Fibroblast of villous mesenchyme (primary cell): ENCODE measurements at regions not wholly inside any gene's neighbourhood (a gene's known extent, or its start where the extent isn't known, plus 50 kb on each side); places are given as distances from the start of the nearest gene placed in this dataset.

Source experiments
- DNase-seq: peaks from one replicate; pipeline ENCODE4 v3.0.0-alpha.2; 2010; ENCODE audit warnings: low read depth
- H3K4me3 ChIP-seq: 2 replicates; pipeline ENCODE4 v1.5.1; 2011; ENCODE audit warnings: low read depth, mild to moderate bottlenecking, low read length
- TF ChIP-seq, protein P1 (sequence below): IDR thresholded peaks from 2 replicates; pipeline ENCODE4 v1.5.1; 2012; ENCODE audit warnings: low read depth, mild to moderate bottlenecking, low read length; ENCODE audit not compliant: insufficient read depth

DNA sequence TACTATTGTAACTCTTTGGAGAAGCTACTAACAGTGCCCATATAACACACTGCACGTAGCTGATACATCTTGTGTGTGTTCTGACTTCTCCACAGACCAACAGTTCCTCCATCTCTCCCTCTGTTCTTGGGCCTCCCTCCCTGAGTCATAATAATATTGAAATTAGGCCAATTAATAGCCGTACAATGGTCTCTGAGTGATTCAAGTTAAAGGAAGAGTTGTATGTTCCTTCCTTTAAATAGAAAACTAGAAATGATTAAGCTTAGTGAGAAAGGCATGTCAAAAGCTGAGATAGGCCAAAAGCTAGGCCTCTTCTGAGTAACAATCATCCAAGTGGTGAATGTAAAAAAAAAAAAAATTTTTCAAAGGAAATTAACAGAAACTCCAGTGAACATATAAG, 828.4 kb upstream of the CHAC2 start:
- TF ChIP-seq, protein P1, sequence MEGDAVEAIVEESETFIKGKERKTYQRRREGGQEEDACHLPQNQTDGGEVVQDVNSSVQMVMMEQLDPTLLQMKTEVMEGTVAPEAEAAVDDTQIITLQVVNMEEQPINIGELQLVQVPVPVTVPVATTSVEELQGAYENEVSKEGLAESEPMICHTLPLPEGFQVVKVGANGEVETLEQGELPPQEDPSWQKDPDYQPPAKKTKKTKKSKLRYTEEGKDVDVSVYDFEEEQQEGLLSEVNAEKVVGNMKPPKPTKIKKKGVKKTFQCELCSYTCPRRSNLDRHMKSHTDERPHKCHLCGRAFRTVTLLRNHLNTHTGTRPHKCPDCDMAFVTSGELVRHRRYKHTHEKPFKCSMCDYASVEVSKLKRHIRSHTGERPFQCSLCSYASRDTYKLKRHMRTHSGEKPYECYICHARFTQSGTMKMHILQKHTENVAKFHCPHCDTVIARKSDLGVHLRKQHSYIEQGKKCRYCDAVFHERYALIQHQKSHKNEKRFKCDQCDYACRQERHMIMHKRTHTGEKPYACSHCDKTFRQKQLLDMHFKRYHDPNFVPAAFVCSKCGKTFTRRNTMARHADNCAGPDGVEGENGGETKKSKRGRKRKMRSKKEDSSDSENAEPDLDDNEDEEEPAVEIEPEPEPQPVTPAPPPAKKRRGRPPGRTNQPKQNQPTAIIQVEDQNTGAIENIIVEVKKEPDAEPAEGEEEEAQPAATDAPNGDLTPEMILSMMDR: no peak
- DNase-seq: no peak
- H3K4me3 ChIP-seq: no peak overlapping the region

DNA sequence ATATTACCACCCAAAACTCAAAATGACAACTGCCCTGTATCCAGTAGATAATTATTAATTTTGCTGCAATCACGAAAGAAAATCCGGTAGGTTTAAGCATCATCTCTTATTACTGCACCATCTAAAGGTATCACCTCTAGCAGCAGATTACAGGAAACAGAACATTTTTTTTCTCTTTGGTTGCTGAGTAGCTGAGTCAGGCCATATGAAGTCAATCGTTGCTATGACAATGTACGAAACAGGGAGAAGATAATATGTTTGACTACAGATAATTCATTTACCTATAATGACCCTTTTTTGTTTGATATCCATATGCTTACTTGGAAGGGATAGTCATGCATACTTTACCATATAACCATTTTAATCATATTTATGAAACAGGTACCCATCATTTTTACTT, 831.6 kb upstream of the CHAC2 start:
- DNase-seq: no peak
- no peak overlapping the region for H3K4me3 ChIP-seq
- TF ChIP-seq, protein P1: no peak

DNA sequence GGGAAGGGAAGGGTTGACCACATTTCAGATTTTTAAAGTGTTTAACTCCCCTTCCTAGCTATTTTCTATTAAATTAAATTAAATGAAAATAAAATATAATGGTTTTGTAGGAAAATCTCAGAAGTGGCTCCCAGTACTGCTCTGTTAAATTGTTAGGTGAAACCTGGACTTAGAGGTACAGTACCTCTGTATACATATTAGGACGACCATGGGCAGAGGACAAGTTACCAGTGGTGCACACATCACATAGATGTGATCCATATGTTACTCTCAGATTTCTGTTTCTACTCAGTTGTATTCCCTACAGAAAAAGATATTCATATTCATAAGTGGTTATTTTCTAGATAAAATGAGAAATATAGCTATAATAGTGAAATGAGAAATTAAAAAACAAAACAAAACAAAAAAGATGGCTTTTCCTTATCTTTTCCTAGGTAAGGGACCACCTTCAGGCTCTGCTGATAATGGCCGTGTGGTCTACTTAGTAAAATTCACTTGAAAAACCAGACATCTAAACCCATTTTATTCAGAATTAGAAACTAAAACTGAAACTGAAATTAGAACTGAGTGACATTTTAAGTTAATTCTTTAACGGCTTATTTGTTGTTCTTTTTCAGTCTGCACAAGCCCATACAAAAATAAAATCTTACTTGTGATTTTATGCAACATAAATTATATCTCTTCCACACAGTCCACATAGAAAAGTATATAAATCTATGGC, 832.5 kb upstream of the CHAC2 start:
- DNase-seq: no peak

DNA sequence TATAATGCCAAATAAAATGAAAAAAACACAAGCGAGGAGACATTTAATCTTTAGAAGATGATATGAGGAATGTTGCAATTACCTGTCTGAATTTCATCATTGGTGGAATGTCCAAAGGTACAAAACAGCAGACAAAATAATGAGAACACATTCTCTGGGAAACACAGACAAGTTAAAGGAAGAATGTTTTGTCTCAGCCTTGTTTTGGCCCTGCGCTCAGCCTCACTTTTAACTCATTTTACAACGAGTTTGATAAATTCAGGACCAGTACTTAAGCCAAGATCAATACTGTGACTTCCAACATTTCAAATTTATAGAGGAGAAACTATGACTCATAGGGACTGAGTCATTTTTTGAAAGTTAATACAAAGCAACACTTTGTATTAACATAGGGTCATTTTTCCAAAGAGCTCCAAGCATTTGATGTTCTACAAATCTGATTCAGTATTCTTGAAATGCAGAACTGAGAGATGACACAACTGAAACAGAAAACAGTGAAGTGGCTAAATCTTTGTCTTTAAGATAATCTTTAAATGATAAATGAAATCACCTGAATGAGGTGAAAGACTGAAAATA, 833.2 kb upstream of the CHAC2 start:
- TF ChIP-seq, protein P1: no peak
- H3K4me3 ChIP-seq: no peak overlapping the region
- DNase-seq: peak; percentile 16

More for the DNA sequence above, 832.5 kb upstream of the CHAC2 start:
- TF ChIP-seq, protein P1: no peak
- no peak overlapping the region for H3K4me3 ChIP-seq

DNA sequence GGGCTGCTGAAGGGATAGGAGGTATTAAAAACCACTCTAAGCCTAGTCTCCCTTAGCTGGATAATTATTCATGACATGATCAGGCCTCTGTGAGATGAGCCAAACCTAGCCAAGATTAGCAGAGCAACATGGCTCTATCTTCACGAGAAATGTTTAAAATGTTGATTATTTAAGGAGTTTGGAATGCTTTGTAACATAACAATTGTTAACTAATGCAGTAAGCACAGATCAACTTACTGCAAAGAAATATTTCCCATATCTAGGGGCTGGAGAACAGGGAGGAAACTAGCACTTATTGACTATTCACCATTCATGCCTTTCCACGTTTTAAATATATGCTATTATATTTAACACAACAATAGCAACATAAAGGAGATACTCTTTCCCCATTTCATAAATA, 833.7 kb upstream of the CHAC2 start:
- no peak overlapping the region for H3K4me3 ChIP-seq
- DNase-seq: no peak
- TF ChIP-seq, protein P1: no peak

DNA sequence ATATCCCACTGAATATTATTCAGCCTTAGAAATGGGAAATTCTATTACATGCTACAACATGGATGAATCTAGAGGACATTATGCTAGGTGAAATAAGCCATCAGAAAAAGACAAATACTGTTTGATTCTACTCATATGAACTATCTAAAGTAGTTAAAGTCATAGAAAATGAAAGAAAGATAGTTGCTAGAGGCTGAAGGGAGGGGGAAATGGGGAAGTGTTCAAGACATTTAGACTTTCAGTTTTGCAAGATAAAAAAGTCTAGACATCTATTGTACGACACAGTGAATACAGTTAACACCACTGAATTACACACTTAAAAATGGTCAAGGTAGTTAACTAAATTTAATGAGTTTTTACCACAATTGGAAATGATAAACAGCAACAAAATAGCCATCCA, 835.9 kb upstream of the CHAC2 start:
- TF ChIP-seq, protein P1: no peak
- no peak overlapping the region for H3K4me3 ChIP-seq
- DNase-seq: no peak
